22Rv1 (cell line): ENCODE measurements at regions not wholly inside any gene's neighbourhood (a gene's known extent, or its start where the extent isn't known, plus 50 kb on each side); places are given as distances from the start of the nearest gene placed in this dataset.

Source experiments
- ZFX ChIP-seq: fragments of 450-650 bp; IDR thresholded peaks from 2 replicates; pipeline ENCODE4 v1.6.1; 2017; ENCODE audit warnings: antibody characterized with exemption, borderline replicate concordance
- TF ChIP-seq, protein P1 (sequence below): fragments of 450-650 bp; IDR thresholded peaks from 2 replicates; pipeline ENCODE4 v1.5.1; 2017; ENCODE audit warnings: mild to moderate bottlenecking

DNA sequence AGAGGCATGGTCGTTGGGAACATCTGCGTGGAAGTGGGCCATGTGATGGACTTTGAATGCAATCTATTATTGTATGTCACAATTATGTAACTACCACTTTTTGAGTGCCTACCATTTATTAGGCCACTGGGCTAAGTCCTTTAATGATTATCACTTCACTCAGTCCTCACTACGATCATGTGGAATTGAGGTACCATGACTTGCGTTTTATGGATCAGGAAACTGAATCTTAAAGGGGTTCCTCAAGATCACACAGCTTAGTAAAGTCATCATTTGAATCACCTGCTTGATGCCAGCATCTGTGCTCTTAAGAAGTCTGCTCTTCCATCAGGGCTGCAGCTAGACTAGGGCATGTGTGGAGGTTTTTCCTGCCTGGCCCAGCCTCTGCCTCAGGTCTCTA lies 136.7 kb downstream of the DAD1 start:
- TF ChIP-seq, protein P1, sequence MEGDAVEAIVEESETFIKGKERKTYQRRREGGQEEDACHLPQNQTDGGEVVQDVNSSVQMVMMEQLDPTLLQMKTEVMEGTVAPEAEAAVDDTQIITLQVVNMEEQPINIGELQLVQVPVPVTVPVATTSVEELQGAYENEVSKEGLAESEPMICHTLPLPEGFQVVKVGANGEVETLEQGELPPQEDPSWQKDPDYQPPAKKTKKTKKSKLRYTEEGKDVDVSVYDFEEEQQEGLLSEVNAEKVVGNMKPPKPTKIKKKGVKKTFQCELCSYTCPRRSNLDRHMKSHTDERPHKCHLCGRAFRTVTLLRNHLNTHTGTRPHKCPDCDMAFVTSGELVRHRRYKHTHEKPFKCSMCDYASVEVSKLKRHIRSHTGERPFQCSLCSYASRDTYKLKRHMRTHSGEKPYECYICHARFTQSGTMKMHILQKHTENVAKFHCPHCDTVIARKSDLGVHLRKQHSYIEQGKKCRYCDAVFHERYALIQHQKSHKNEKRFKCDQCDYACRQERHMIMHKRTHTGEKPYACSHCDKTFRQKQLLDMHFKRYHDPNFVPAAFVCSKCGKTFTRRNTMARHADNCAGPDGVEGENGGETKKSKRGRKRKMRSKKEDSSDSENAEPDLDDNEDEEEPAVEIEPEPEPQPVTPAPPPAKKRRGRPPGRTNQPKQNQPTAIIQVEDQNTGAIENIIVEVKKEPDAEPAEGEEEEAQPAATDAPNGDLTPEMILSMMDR = no peak
- no peak for TF ChIP-seq ZFX
